ENCODE measurements at regions not wholly inside any gene's neighbourhood (a gene's known extent, or its start where the extent isn't known, plus 50 kb on each side); places are given as distances from the start of the nearest gene placed in this dataset.
"Not testable (repeated sequence)": the region's sequence is repeated elsewhere in the genome, so short reads cannot be mapped to it uniquely, and the experiment has no call there.

DNA sequence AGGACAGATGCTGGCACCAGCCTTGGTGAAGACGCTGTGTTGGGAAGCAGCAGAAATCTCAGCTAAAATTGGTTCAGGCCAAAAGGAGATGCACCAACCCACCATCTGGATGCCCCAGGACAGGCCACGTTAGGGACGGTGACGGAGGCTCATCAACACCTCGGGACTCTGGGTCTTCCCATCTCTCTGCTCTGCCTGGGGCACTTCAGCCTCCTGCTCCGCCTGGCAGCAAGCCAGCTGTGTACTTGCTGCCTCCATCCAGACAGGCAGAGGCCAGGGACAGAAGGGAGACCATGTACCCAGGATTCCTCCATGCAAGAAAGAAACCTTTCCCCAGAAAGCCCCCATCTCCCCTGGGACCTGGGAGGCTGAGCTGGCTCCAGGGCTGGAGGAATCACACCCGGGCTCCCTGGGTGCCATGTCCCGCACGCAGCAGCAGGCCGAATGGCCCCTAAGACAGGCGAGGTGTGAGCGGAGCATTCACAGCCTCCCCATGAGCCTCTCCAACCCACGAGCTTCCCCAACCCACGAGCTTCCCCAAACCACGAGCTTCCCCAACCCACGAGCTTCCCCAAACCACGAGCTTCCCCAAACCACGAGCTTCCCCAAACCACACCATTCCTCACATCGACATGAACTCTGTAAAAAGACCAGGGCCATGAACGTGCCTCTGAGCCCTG, 274.5 kb downstream of the C16orf95 start:
- no peak for FAIRE-seq

DNA sequence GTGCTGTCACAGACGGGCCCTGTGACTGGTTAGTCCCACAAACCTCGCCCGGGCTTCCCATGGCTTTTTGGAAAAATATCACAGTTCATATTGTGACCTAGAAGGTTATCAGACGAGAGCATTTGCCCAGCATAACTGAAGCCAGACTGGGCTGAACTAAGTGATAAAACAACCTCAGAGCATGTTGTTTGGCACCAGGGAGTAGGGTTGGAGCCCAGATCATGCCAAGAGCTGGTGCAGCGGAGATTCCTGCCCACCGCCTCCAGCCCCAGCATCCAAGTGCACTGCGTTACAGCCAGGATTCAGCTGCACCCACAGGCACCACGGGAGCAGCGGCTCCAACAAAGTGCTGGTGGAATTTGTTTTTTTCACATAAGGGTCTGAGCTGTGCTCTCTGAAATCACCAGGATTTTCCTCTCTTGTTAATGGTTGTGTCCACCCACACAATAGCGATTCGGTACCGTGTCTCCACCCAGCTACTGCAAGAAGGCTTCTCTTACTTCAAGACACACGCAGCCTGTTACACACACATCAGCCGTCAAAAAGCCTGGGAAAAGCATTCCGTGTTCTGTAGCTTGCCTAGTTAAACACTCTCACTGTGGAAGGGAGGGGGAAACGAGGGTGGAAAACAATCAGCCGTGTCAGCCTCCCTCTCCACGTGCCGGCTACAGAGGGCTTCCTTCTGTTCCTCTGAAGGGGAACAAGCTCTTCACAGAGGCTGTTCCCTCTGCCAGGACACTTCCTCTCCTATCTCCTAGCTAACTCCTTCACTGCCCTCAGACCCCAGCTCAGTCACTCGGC, 273.8 kb downstream of the C16orf95 start:
- FAIRE-seq = no peak

DNA sequence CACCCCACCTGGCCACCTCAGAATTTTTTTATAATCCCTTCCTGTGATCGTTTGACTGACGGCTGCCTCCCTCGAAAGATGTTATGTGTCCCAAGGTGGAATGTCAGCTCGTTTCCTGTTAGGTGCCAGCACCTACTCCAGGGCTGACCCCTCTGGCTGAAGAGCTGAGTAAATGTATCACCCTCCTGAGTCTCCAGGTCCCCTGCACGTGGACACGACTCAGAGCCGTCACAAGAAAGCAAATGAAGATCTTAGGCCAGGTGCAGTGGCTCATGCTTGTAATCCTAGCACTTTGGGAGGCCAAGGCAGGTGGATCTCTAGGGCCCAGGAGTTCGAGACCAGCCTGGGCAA, 273.2 kb downstream of the C16orf95 start:
- FAIRE-seq = no peak

DNA sequence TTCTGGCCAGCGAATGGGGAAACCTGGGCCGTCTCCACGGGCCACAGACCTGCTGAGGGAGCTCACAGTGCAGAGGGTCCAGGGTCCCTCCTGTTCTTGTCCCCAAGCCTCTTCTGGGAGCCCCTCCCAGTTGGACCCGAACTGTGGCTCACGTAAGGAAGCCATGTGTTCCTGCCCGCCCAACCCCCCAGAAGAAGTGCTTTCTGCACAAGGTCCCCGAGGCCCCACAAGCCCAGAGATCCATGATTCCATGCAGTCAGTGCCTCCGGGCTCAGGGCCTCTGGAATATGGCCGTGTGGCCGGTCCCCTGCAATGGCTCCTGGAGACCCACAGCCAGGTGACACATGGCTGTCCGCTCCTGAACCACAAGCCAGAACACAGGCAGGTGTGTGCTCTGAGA, 272.4 kb downstream of the C16orf95 start:
- no peak for FAIRE-seq

DNA sequence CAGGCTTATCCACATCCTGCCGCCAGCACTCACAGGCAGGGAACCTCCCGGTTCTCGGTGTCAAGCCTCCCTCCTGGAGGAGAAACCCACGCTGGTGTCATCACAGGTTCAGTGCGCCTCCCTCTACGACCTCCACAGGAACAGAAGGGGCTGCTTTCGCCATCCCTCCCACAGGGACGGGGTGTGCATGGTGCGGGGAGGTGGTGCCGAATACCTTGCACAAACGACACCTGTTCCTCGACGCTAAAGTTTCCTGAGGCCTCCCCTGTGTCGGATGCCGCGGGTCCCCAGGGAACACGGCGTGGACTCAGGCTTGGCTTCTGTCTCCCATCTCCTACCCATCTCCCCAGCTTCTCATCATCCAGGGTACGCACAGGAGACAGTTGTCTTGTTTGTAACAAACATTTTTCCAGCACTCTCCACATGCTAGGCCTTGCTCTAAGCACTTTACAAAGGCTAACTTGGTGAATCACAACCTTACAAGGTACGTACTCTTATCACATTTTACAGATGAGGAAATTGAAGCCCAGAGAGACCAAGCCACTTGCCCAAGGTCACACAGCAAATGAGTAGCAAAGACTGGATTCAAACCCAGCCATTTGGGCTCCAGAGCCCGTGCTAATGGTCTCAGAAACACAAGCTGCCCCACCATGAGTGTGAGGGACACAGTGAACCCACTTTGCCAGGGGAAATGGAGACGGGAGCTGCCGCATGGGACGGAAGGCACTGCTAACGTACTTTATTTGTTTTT, 271.6 kb downstream of the C16orf95 start:
- FAIRE-seq = no peak

DNA sequence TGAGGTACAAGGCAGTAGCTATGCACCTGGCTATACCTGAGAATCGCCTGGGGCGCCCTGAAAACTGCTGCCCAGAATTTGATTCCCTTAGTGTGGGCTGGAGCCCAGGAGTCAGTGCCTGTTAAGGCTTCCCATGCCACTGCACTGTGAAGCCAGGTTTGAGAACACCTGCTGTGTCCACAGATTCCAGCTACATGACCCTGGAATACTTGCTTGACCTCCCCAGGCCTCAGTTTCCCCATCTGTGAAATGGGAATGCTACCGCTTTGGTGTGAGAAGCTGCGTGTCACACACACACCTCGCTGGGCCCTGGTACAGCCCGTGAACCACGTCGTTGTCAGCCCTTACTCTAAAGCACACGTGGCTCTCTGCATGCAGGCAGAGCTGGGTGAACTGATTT, 271.0 kb downstream of the C16orf95 start:
- no peak for FAIRE-seq

DNA sequence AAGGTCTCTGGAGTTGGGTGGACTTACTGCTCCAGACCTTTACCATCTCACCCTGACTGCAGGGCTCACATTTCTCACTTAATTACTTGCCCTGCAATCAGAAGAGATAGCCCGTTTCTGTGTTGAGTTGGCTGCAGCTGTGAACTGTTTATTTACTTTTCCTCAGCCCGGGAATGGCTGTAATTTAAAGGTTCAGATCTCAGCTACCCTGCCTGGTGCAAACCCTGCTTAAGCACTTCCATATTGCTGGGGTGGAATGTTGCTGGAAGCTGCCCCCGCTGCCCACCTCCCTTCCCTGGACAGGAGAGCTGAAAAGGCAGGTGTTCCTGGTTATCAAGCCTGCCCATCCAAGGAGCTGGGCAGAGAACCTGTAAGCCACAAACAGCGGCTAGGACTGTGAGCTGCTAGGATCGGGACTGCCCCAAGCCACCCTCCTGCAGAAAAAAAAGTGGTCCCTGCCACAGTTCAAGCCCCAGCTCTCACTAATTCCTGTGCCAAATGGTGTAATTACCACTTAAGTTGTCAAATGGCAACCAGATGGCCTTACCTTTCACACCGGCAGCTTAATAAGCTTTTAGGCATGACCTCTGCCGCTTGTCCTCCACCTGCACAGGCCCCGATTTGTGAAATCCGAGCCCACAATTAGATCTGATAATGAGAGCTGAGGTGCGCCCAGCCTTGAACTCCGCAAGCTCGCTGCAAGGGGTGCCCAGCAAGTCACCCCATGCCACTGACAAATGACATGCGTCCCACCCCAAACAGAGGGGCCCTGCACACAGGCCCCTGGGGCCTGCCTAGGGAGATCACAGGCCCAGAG, 269.8 kb downstream of the C16orf95 start:
- FAIRE-seq = no peak

DNA sequence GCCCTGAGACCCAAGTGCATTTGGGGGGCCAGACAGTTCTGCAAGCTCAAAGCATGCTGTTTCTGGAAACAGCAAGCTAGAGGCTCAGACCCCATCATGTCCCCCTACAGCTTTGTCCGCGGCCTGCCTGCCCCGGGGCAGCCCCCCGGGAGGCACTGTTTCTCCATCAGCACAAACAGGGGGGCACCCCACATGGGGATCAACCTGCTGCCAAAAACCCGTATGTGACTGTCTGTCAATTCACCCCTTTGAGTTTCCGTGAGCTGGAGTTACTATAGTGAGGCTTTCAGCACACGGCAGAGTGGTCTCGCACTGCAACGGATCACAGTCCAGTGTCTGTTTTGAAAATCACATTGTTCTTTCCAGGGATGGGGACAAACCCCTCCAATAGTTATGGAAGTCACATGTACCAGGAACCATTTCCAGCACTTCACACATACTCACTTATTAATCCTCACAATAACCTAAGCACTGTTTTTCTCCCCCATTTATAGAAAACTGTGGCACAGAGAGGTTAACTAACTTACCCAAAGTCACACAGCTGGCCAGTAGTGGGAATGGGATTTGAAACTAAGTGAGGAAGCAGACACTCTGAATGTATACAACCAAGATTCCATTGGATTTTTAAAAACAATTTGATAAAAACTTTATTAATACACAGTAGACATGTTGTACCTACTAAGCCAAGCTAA, 269.0 kb downstream of the C16orf95 start:
- FAIRE-seq = no peak

DNA sequence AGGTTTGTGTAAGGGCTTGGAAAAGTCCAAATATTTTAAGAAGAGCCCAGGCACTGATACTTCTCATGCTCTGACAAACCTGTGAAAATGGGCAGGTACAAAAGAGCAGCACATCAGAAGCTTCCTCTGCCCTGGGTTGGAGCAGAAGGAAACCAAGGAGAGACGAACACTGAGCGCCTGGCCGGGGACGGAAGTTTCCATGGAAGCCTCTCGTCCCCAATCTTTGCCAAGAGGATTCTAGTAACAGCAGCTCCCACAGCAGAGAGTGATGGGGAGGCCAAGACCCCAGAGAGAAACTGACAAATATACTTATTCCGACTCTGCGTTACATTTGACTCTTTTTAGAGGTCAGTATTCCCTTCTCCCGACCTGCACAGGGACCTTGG, 268.5 kb downstream of the C16orf95 start:
- FAIRE-seq = no peak

DNA sequence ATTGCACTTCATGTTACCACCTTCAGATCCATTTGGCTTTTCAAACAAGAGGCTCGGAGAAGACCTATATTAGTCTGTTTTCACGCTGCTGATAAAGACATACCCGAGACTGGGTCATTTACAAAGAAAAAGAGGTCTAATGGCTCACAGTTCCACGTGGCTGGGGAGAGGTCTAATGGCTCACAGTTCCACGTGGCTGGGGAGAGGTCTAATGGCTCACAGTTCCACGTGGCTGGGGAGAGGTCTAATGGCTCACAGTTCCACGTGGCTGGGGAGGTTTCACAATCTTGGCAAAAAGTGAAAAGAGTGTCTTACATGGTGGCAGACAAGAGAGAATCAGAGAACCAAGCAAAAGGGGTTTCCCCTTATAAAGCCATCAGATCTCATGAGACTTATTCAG, 268.0 kb downstream of the C16orf95 start:
- not testable (repeated sequence) for FAIRE-seq

DNA sequence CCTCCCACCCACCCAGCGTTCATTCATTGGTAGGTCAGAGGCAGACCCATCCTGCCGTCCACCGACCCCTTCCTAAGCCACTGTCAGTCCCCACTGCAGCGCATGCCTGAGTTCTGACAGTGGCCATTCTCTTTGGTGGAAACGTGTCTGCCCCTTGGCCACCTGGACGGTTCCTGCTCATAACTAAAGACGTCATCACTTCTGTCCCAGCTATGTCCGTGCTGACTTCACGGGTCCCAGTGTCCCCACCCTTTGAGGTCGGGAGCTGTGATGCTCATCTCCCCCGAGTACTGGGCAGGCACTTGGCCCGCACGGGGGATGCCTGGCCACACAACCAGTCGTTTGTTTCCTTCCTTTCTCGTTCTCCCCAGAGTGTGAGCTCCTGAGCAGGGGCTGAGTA, 267.1 kb downstream of the C16orf95 start:
- FAIRE-seq = no peak

DNA sequence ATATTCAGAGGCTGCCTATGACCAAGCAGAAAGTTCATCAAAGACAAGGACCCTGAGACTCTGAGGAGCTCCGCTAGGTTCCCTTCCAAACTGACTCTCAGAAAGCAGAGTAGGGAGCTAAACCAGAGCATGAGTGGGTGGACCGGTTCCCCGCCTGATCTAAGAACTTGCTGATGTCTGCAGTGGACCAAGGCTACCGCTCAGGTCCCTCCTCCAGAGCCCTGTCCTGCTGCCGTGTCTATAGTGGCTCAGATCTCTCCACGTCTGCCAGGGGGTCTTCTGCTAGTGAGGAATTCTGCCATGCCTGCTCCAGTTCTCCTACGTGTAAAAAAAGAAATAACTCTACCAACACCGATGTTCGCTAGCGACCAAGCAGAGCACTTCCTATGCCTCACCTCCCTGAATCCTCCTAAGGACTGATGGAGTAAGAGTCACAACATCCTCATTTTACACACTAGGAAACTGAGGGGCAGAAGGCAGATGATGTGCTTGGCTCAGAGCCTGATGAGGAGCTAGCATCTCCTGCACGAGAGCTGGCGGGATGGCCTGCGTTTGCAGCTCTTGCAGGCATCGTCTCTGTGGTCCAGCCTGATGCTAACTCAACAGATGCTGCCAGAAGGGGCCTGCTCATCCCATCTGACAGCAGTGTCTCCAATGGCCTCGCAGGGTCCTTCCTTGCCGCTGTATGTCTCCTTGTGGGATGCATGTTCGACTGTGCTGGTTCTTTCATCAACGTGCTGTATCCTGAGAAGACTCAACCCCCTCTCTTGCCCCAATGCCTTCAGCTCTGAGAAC, 265.5 kb downstream of the C16orf95 start:
- no peak for FAIRE-seq

DNA sequence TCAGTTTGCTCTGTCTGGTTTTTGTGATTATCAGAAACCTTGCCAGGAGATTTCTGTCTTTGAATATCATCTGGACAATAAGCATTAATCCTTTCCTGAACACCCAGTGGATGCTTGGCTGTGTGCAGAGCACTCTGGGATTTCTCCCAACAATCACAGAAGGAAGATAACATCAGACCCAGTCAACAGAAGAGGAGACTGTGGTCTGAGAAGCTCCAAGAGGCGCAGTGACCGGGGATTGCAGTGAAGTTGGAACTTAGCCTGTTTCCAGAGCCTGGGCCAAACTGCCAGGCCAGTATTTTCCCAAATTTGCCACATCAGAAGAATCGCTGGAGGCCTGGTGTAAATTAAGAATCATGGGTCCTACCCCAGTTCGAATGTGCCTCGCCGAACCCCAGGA, 264.7 kb downstream of the C16orf95 start:
- no peak for FAIRE-seq

DNA sequence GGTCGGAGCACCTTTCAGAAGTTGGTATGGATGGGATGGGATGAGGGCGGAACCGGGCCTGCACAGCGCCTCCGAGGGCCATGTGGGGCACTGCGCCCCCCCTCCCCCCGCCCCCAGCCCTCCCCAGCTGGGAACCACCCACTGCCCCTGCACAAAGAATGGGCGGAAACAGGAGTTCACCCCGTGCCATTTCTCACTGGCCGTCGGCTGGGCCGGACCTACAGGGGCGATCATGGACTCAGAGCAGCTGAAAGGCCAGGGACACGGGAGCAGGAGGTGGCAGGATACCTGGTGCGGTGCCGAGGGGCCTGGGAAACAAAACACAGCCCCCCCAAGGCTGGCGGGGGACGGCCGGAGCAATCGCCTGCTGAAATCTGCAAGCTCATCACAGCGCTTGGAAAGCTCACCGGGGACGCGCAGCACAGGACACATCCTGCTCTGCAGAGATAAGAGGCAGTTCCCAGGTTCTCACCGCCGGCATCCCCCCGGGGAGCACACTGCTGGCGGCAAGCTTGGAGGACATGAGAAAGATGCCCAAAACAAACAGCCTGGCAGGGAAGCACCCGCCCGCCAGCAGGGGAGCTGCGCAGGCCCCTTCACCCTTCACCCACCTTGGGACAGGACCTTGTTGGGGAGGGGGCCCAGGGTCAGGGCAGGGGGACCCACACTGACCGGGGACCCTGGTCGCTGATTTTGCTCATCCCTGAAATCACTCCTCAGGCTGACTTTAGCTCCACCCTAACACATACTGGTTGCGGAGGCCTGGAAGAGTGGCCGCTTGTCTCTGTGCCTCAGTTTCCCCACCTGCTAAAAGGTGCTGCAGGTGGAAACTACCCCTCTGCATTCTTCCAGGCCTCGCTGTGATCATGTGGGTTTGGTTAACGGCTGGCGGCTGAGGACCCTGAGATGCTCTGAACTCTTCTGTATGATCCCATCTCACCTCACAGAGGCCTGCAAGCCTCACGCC, 263.9 kb downstream of the C16orf95 start:
- FAIRE-seq = no peak

DNA sequence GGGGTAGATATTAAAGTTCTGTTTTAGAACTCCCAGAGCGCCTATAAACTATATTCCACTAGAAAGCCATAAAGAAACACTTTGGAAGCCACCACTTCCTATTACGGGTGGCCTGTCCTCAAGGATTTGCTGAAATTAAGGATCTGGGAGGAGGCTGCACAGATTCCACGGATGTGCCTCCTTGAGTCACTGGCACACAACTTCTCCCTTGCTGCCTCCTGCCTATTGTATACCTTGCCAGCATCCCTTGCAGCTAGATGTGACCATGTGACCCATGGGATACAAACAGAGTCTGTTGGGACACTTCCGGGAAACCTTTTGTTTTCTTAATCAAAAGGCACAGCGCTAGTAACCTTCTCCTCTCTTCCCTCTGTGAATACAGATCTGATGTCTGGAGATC, 263.0 kb downstream of the C16orf95 start:
- FAIRE-seq = no peak

DNA sequence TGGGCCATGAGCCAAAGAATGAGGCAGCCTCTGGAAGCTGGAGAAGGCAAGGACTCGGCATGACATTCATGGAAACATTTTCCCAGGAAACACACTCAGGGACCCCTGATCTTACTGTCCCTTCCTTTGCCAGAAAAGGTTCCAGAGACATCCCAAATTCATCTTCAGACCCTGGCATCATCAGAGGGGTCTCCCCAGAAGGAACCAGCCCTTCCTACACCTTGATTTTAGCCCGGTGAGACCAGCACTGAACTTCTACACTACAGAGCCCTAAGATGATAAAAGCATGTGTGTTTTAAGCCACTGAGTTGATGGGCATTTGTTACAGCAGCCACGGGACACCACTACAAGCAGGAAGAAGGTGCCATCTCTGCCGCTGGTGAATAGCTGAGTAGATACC, 262.3 kb downstream of the C16orf95 start:
- FAIRE-seq = no peak

DNA sequence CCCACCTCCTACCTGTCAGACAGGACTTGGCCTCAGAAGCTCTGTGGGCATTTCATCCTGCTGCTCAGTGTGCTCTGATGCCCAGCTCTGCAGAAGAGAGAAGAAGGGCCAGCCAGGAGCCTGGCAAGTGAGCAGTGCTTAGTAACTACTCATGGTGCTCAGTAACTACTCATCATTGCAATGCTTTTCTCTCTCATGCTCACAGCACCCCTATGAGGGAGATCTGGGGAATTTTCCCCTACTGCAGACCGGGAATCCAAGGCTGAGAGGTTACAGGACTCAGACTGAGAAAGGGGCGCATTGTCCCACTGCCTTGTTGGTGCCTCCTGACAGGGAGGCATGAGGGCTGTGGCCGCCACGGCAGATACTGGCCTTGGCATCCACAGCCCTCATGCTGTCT, 261.1 kb downstream of the C16orf95 start:
- FAIRE-seq = no peak

DNA sequence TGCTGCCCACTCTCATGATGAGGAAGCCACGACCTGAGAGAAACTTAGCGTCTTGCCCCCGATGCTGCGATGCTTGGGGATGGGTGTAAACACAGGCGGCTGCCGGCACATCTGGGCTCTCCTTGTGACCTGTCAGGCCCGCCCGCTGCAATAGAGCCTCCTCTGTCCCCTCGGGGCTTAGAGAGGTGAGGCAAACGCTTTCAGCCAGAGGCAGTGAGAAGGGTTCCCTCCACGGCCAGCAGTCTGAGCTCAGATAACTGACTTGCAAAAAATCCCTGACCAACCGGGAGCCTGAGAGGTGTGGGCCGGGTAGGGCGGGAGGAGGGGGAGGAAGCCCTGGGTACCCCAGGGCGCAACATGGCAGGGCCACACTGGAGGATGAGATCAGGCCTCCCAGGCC, 260.6 kb downstream of the C16orf95 start:
- no peak for FAIRE-seq

DNA sequence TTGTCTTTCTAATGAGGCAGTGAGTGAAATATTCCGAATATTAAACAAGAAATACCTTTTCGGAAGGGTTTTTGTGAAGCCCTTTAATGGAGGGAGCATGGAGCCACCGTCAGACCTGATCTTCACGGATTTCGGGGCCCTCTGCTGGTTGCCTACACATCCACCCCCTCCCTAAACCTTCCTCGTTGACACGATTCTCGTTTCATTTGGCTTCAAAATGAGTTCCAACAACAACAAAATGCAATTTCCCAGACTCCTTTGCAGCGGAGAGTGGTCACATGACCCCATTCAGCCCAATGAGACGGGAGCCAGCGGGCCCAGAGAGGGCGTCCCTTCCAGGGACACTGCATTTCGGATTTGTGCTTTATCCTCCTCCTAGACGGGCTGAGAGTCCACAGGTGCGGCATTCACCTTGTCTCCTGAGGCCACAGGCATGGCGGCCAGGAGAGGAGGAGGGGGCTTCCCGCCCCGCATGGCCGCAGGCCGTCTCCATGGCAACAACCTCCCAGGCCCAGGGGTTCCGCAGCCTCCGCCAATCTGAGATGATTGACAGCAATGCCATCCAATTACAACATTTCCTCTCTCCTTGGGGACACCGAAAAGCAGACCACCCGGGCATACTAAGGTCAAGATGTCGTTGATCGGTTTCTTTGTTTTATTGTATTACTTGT, 259.8 kb downstream of the C16orf95 start:
- no peak for FAIRE-seq

Measured in colon (tissue), 2 donors.